Nephron progenitor cell (in vitro differentiated cells): ENCODE measurements at regions not wholly inside any gene's neighbourhood (a gene's known extent, or its start where the extent isn't known, plus 50 kb on each side); places are given as distances from the start of the nearest gene placed in this dataset.
"Not testable (repeated sequence)": the region's sequence is repeated elsewhere in the genome, so short reads cannot be mapped to it uniquely, and the experiment has no call there.

Source experiments
- DNase-seq: peaks from one replicate; pipeline ENCODE4 v3.0.0; 2021
- H3K27ac Mint-ChIP-seq: 2 replicates; pipeline ENCODE4 v1.8.0; 2021; ENCODE audit warnings: mild to moderate bottlenecking, moderate library complexity, mixed read lengths
- H3K27me3 Mint-ChIP-seq: 2 replicates; pipeline ENCODE4 v1.8.0; 2021; ENCODE audit warnings: mild to moderate bottlenecking, low read depth, mixed read lengths; ENCODE audit not compliant: poor library complexity
- H3K36me3 Mint-ChIP-seq: 2 replicates; pipeline ENCODE4 v1.8.0; 2021; ENCODE audit warnings: low read depth, mixed read lengths
- H3K4me1 Mint-ChIP-seq: 2 replicates; pipeline ENCODE4 v1.8.0; 2021; ENCODE audit warnings: mixed read lengths
- H3K4me3 Mint-ChIP-seq: 2 replicates; pipeline ENCODE4 v1.8.0; 2021; ENCODE audit warnings: mild to moderate bottlenecking, moderate library complexity, mixed read lengths
- H3K9me3 Mint-ChIP-seq: 2 replicates; pipeline ENCODE4 v1.8.0; 2021; ENCODE audit warnings: mild to moderate bottlenecking, moderate library complexity, mixed read lengths
- CTCF ChIP-seq: fragments of 200-600 bp; sonication (generic); IDR thresholded peaks from 2 replicates; pipeline ENCODE4 v1.5.0; 2021; ENCODE audit warnings: antibody characterized with exemption

- Mint-ChIP-seq H3K9me3 (no peaks in the 10 kb centered on the region), H3K4me3 (no peak overlapping the region), H3K27me3 (peaks cover 1% of the 10 kb centered on the region), H3K4me1 (peaks cover 12% of the 10 kb centered on the region), H3K27ac (peak overlapping the region; percentile 87), H3K36me3 (no peaks in the 10 kb centered on the region)
- no peak for DNase-seq
- TF ChIP-seq CTCF, result no peak
These were observed 769.0 kb downstream of the KCNJ2 start for GRCh38 chr17:70938336-70938735.

GRCh38 chr17:70945386-70945785 lies 776.1 kb downstream of the KCNJ2 start:
- no peak overlapping the region for H3K4me3 Mint-ChIP-seq
- peaks cover 24% of the 10 kb centered on the region for H3K9me3 Mint-ChIP-seq
- no peak for DNase-seq
- H3K4me1 Mint-ChIP-seq, result no peaks in the 10 kb centered on the region
- TF ChIP-seq CTCF, result no peak
- peaks cover 2% of the 10 kb centered on the region for H3K27me3 Mint-ChIP-seq
- H3K27ac Mint-ChIP-seq, result no peak overlapping the region
- H3K36me3 Mint-ChIP-seq, result peaks cover 15% of the 10 kb centered on the region

GRCh38 chr17:70947215-70947614 lies 777.9 kb downstream of the KCNJ2 start:
- H3K36me3 Mint-ChIP-seq, result peaks cover 17% of the 10 kb centered on the region

GRCh38 chr17:70947636-70948565 lies 778.6 kb downstream of the KCNJ2 start:
- peaks cover 2% of the 10 kb centered on the region for H3K27me3 Mint-ChIP-seq
- TF ChIP-seq CTCF, result no peak
- no peak overlapping the region for H3K4me3 Mint-ChIP-seq
- peaks cover 47% of the 10 kb centered on the region for H3K9me3 Mint-ChIP-seq
- no peaks in the 10 kb centered on the region for H3K4me1 Mint-ChIP-seq
- H3K27ac Mint-ChIP-seq, result no peak overlapping the region
- no peak for DNase-seq
- peaks cover 17% of the 10 kb centered on the region for H3K36me3 Mint-ChIP-seq

More at GRCh38 chr17:70947215-70947614, 777.9 kb downstream of the KCNJ2 start:
- H3K4me1 Mint-ChIP-seq, result no peaks in the 10 kb centered on the region
- no peak overlapping the region for H3K4me3 Mint-ChIP-seq
- no peak for DNase-seq
- H3K27me3 Mint-ChIP-seq, result peaks cover 2% of the 10 kb centered on the region
- H3K9me3 Mint-ChIP-seq, result peaks cover 40% of the 10 kb centered on the region
- no peak overlapping the region for H3K27ac Mint-ChIP-seq
- no peak for TF ChIP-seq CTCF

GRCh38 chr17:70953140-70953539 lies 783.8 kb downstream of the KCNJ2 start:
- not testable (repeated sequence) for H3K4me1 Mint-ChIP-seq, DNase-seq, H3K27me3 Mint-ChIP-seq, H3K27ac Mint-ChIP-seq, H3K4me3 Mint-ChIP-seq
- H3K36me3 Mint-ChIP-seq, result peaks cover 17% of the 10 kb centered on the region
- H3K9me3 Mint-ChIP-seq, result peaks cover 47% of the 10 kb centered on the region

GRCh38 chr17:70955441-70955840 lies 786.1 kb downstream of the KCNJ2 start:
- Mint-ChIP-seq H3K27me3 (no peaks in the 10 kb centered on the region), H3K4me1 (no peaks in the 10 kb centered on the region), H3K4me3 (no peak overlapping the region), H3K27ac (no peak overlapping the region), H3K36me3 (peaks cover 2% of the 10 kb centered on the region), H3K9me3 (peaks cover 27% of the 10 kb centered on the region)
- no peak for TF ChIP-seq CTCF
- no peak for DNase-seq
